ENCODE measurements at regions not wholly inside any gene's neighbourhood (a gene's known extent, or its start where the extent isn't known, plus 50 kb on each side); places are given as distances from the start of the nearest gene placed in this dataset.
"Not testable (repeated sequence)": the region's sequence is repeated elsewhere in the genome, so short reads cannot be mapped to it uniquely, and the experiment has no call there.

GRCh38 chr4:13766761-13767540 lies 139.4 kb upstream of the BOD1L1 start:
- H3K9ac ChIP-seq (ENCODE audit: low read length) = no peak overlapping the region
- H3K27ac ChIP-seq (ENCODE audit: low read depth, low read length) = no peak overlapping the region
- no peaks in the 10 kb centered on the region for H3K36me3 ChIP-seq (ENCODE audit: control insufficient read depth, insufficient read depth, low read length)
- H3K27me3 ChIP-seq (ENCODE audit: control insufficient read depth, insufficient read depth, low read length) = no peaks in the 10 kb centered on the region
- H3K4me3 ChIP-seq (ENCODE audit: low read length) = no peak overlapping the region
- no peaks in the 10 kb centered on the region for H3K4me1 ChIP-seq (ENCODE audit: control insufficient read depth, insufficient read depth, low read length)

GRCh38 chr4:13777341-13777740 lies 149.8 kb upstream of the BOD1L1 start:
- H3K4me1 ChIP-seq (ENCODE audit: control insufficient read depth, insufficient read depth, low read length) = no peaks in the 10 kb centered on the region
- no peaks in the 10 kb centered on the region for H3K27me3 ChIP-seq (ENCODE audit: control insufficient read depth, insufficient read depth, low read length)
- no peak overlapping the region for H3K9ac ChIP-seq (ENCODE audit: low read length)
- H3K36me3 ChIP-seq (ENCODE audit: control insufficient read depth, insufficient read depth, low read length) = no peaks in the 10 kb centered on the region
- H3K4me3 ChIP-seq (ENCODE audit: low read length) = no peak overlapping the region
- no peak overlapping the region for H3K27ac ChIP-seq (ENCODE audit: low read depth, low read length)

- H3K9ac ChIP-seq (ENCODE audit: low read length) = no peak overlapping the region
- H3K4me1 ChIP-seq (ENCODE audit: control insufficient read depth, insufficient read depth, low read length) = no peaks in the 10 kb centered on the region
Observed at GRCh38 chr4:13778367-13778766, 150.8 kb upstream of the BOD1L1 start.

GRCh38 chr4:13782231-13782630 lies 154.7 kb upstream of the BOD1L1 start:
- no peak overlapping the region for H3K27ac ChIP-seq (ENCODE audit: low read depth, low read length)
- H3K4me3 ChIP-seq (ENCODE audit: low read length) = no peak overlapping the region
- H3K4me1 ChIP-seq (ENCODE audit: control insufficient read depth, insufficient read depth, low read length) = no peaks in the 10 kb centered on the region
- no peaks in the 10 kb centered on the region for H3K27me3 ChIP-seq (ENCODE audit: control insufficient read depth, insufficient read depth, low read length)
- H3K36me3 ChIP-seq (ENCODE audit: control insufficient read depth, insufficient read depth, low read length) = no peaks in the 10 kb centered on the region
- H3K9ac ChIP-seq (ENCODE audit: low read length) = no peak overlapping the region

More at GRCh38 chr4:13778367-13778766, 150.8 kb upstream of the BOD1L1 start:
- Histone ChIP-seq H3K27me3 (ENCODE audit: control insufficient read depth, insufficient read depth, low read length) (no peaks in the 10 kb centered on the region), H3K36me3 (ENCODE audit: control insufficient read depth, insufficient read depth, low read length) (no peaks in the 10 kb centered on the region), H3K27ac (ENCODE audit: low read depth, low read length) (no peak overlapping the region), H3K4me3 (ENCODE audit: low read length) (no peak overlapping the region)

- no peaks in the 10 kb centered on the region for H3K27me3 ChIP-seq (ENCODE audit: control insufficient read depth, insufficient read depth, low read length)
- H3K27ac ChIP-seq (ENCODE audit: low read depth, low read length) = no peak overlapping the region
- H3K4me1 ChIP-seq (ENCODE audit: control insufficient read depth, insufficient read depth, low read length) = no peaks in the 10 kb centered on the region
- H3K36me3 ChIP-seq (ENCODE audit: control insufficient read depth, insufficient read depth, low read length) = no peaks in the 10 kb centered on the region
- no peak overlapping the region for H3K9ac ChIP-seq (ENCODE audit: low read length)
- H3K4me3 ChIP-seq (ENCODE audit: low read length) = no peak overlapping the region
Observed at GRCh38 chr4:13783800-13784411, 156.4 kb upstream of the BOD1L1 start.

GRCh38 chr4:13793020-13793710 lies 165.6 kb upstream of the BOD1L1 start:
- Histone ChIP-seq H3K36me3 (ENCODE audit: control insufficient read depth, insufficient read depth, low read length) (no peaks in the 10 kb centered on the region), H3K4me1 (ENCODE audit: control insufficient read depth, insufficient read depth, low read length) (no peaks in the 10 kb centered on the region), H3K27me3 (ENCODE audit: control insufficient read depth, insufficient read depth, low read length) (no peaks in the 10 kb centered on the region), H3K27ac (ENCODE audit: low read depth, low read length) (no peak overlapping the region), H3K9ac (ENCODE audit: low read length) (no peak overlapping the region), H3K4me3 (ENCODE audit: low read length) (no peak overlapping the region)

GRCh38 chr4:13794819-13795565 lies 167.5 kb upstream of the BOD1L1 start:
- H3K36me3 ChIP-seq (ENCODE audit: control insufficient read depth, insufficient read depth, low read length) = no peaks in the 10 kb centered on the region
- H3K4me1 ChIP-seq (ENCODE audit: control insufficient read depth, insufficient read depth, low read length) = no peaks in the 10 kb centered on the region
- no peak overlapping the region for H3K4me3 ChIP-seq (ENCODE audit: low read length)
- no peak overlapping the region for H3K27ac ChIP-seq (ENCODE audit: low read depth, low read length)
- no peak overlapping the region for H3K9ac ChIP-seq (ENCODE audit: low read length)
- no peaks in the 10 kb centered on the region for H3K27me3 ChIP-seq (ENCODE audit: control insufficient read depth, insufficient read depth, low read length)

- Histone ChIP-seq H3K27me3 (ENCODE audit: control insufficient read depth, insufficient read depth, low read length) (no peaks in the 10 kb centered on the region), H3K27ac (ENCODE audit: low read depth, low read length) (no peak overlapping the region), H3K4me3 (ENCODE audit: low read length) (no peak overlapping the region)
Observed at GRCh38 chr4:13797061-13797460, 169.5 kb upstream of the BOD1L1 start.

GRCh38 chr4:13815231-13815630 lies 187.7 kb upstream of the BOD1L1 start:
- H3K27me3 ChIP-seq (ENCODE audit: control insufficient read depth, insufficient read depth, low read length) = no peaks in the 10 kb centered on the region
- H3K9ac ChIP-seq (ENCODE audit: low read length) = no peak overlapping the region
- H3K27ac ChIP-seq (ENCODE audit: low read depth, low read length) = no peak overlapping the region
- H3K4me3 ChIP-seq (ENCODE audit: low read length) = no peak overlapping the region
- no peaks in the 10 kb centered on the region for H3K4me1 ChIP-seq (ENCODE audit: control insufficient read depth, insufficient read depth, low read length)
- H3K36me3 ChIP-seq (ENCODE audit: control insufficient read depth, insufficient read depth, low read length) = no peaks in the 10 kb centered on the region

More at GRCh38 chr4:13797061-13797460, 169.5 kb upstream of the BOD1L1 start:
- H3K9ac ChIP-seq (ENCODE audit: low read length) = no peak overlapping the region
- no peaks in the 10 kb centered on the region for H3K36me3 ChIP-seq (ENCODE audit: control insufficient read depth, insufficient read depth, low read length)
- no peaks in the 10 kb centered on the region for H3K4me1 ChIP-seq (ENCODE audit: control insufficient read depth, insufficient read depth, low read length)

GRCh38 chr4:13816472-13816871 lies 188.9 kb upstream of the BOD1L1 start:
- Histone ChIP-seq H3K27ac (ENCODE audit: low read depth, low read length) (no peak overlapping the region), H3K4me3 (ENCODE audit: low read length) (no peak overlapping the region), H3K27me3 (ENCODE audit: control insufficient read depth, insufficient read depth, low read length) (no peaks in the 10 kb centered on the region), H3K4me1 (ENCODE audit: control insufficient read depth, insufficient read depth, low read length) (no peaks in the 10 kb centered on the region), H3K9ac (ENCODE audit: low read length) (no peak overlapping the region), H3K36me3 (ENCODE audit: control insufficient read depth, insufficient read depth, low read length) (no peaks in the 10 kb centered on the region)

GRCh38 chr4:13821522-13821921 lies 194.0 kb upstream of the BOD1L1 start:
- Histone ChIP-seq H3K36me3 (ENCODE audit: control insufficient read depth, insufficient read depth, low read length) (no peaks in the 10 kb centered on the region), H3K4me1 (ENCODE audit: control insufficient read depth, insufficient read depth, low read length) (no peaks in the 10 kb centered on the region), H3K27ac (ENCODE audit: low read depth, low read length) (no peak overlapping the region), H3K27me3 (ENCODE audit: control insufficient read depth, insufficient read depth, low read length) (no peaks in the 10 kb centered on the region), H3K4me3 (ENCODE audit: low read length) (no peak overlapping the region), H3K9ac (ENCODE audit: low read length) (no peak overlapping the region)

- H3K4me1 ChIP-seq (ENCODE audit: control insufficient read depth, insufficient read depth, low read length); H3K27ac ChIP-seq (ENCODE audit: low read depth, low read length); H3K27me3 ChIP-seq (ENCODE audit: control insufficient read depth, insufficient read depth, low read length); H3K36me3 ChIP-seq (ENCODE audit: control insufficient read depth, insufficient read depth, low read length); H3K9ac ChIP-seq (ENCODE audit: low read length); H3K4me3 ChIP-seq (ENCODE audit: low read length): not testable (repeated sequence)
Observed at GRCh38 chr4:13825822-13826221, 198.3 kb upstream of the BOD1L1 start.

Measured in rectal smooth muscle tissue (tissue), 1 donor.